Astrocyte (in vitro differentiated cells and primary cell): ENCODE measurements at regions not wholly inside any gene's neighbourhood (a gene's known extent, or its start where the extent isn't known, plus 50 kb on each side); places are given as distances from the start of the nearest gene placed in this dataset.

Experiments
- DNase-seq: peaks from one replicate; pipeline ENCODE4 v3.0.0-alpha.2; 2010; ENCODE audit warnings: low read depth
- FAIRE-seq: peaks from 2 replicates; lab custom pipeline; 2011; peaks lifted over from hg19 to GRCh38; lab: Jason Lieb, UNC
- H2AFZ ChIP-seq: 2 replicates; pipeline ENCODE4 v1.6.0; 2012; ENCODE audit warnings: low read depth, low read length, inconsistent platforms
- H3K27ac ChIP-seq: 2 replicates; pipeline ENCODE4 v1.5.1; 2011; ENCODE audit warnings: low read depth, low read length, inconsistent platforms
- H3K27me3 ChIP-seq: 2 replicates; pipeline ENCODE4 v1.6.0; 2011; ENCODE audit warnings: low read length, inconsistent platforms; ENCODE audit not compliant: insufficient read depth
- H3K36me3 ChIP-seq: 2 replicates; pipeline ENCODE4 v1.5.1; 2011; ENCODE audit warnings: low read length, inconsistent platforms; ENCODE audit not compliant: insufficient read depth
- H3K4me1 ChIP-seq: 2 replicates; pipeline ENCODE4 v1.5.1; 2011; ENCODE audit warnings: low read length, inconsistent platforms; ENCODE audit not compliant: insufficient read depth
- H3K4me2 ChIP-seq: 2 replicates; pipeline ENCODE4 v1.6.0; 2012; ENCODE audit warnings: low read length, inconsistent platforms
- H3K4me3 ChIP-seq: 2 replicates; pipeline ENCODE4 v1.5.1; 2011; ENCODE audit warnings: low read depth, mild to moderate bottlenecking, low read length, inconsistent platforms; ENCODE audit not compliant: insufficient read depth
- H3K79me2 ChIP-seq: 2 replicates; pipeline ENCODE4 v1.6.0; 2012; ENCODE audit warnings: mild to moderate bottlenecking, low read length, inconsistent platforms; ENCODE audit not compliant: insufficient read depth
- H3K9ac ChIP-seq: 2 replicates; pipeline ENCODE4 v1.6.0; 2012; ENCODE audit warnings: mild to moderate bottlenecking, low read length, inconsistent platforms
- H3K9me3 ChIP-seq: 2 replicates; pipeline ENCODE4 v1.5.1; 2012; ENCODE audit warnings: low read depth, mild to moderate bottlenecking, low read length, inconsistent platforms; ENCODE audit not compliant: insufficient read depth
- H4K20me1 ChIP-seq: 2 replicates; pipeline ENCODE4 v1.6.0; 2012; ENCODE audit warnings: low read length, inconsistent platforms; ENCODE audit not compliant: insufficient read depth
- H3K27ac Mint-ChIP-seq: one replicate; pipeline ENCODE4 v1.8.0; 2021; ENCODE audit warnings: mild to moderate bottlenecking, mixed read lengths; ENCODE audit not compliant: unreplicated experiment
- H3K27me3 Mint-ChIP-seq: one replicate; pipeline ENCODE4 v1.8.0; 2021; ENCODE audit warnings: low read depth, mixed read lengths; ENCODE audit not compliant: unreplicated experiment
- H3K36me3 Mint-ChIP-seq: one replicate; pipeline ENCODE4 v1.8.0; 2021; ENCODE audit warnings: low read depth, mixed read lengths; ENCODE audit not compliant: unreplicated experiment
- H3K4me1 Mint-ChIP-seq: one replicate; pipeline ENCODE4 v1.8.0; 2021; ENCODE audit warnings: low read depth, mixed read lengths; ENCODE audit not compliant: unreplicated experiment
- H3K4me3 Mint-ChIP-seq: one replicate; pipeline ENCODE4 v1.8.0; 2021; ENCODE audit warnings: mild to moderate bottlenecking, moderate library complexity, mixed read lengths; ENCODE audit not compliant: unreplicated experiment
- H3K9me3 Mint-ChIP-seq: one replicate; pipeline ENCODE4 v1.8.0; 2021; ENCODE audit warnings: mild to moderate bottlenecking, mixed read lengths; ENCODE audit not compliant: unreplicated experiment
- EZH2 ChIP-seq: IDR thresholded peaks from 2 replicates; pipeline ENCODE4 v1.6.1; 2012; ENCODE audit warnings: mild to moderate bottlenecking, low read length, inconsistent platforms; ENCODE audit not compliant: insufficient read depth
- TF ChIP-seq, protein P1 (sequence below): IDR thresholded peaks from 2 replicates; pipeline ENCODE4 v1.5.1; 2011; ENCODE audit warnings: low read depth, mild to moderate bottlenecking, inconsistent platforms, low read length, moderate library complexity; ENCODE audit not compliant: insufficient read depth

DNA sequence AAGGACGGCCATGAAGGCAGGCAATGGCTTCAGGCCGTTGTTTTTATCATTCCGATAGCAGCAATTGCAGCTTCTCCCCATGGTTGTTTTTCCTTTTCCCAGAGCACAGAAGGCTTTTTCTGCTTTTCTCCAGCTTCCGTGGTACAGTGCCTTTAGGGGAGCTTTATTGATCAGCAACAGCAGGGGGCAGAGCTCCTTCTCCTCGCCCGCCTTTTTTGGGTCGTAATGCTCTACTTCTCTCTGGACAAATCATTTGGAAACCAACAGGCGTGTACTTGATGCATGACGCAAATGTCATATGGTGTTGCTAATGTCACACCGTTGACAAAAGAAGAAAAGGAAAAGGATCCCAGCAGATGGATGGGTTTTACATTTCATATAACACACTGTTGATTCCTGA lies 79.7 kb upstream of the SNRK start:
- DNase-seq = no peak
- H3K27ac Mint-ChIP-seq = no peak overlapping the region
- H3K27me3 Mint-ChIP-seq = peaks cover 8% of the 10 kb centered on the region
- no peaks in the 10 kb centered on the region for H3K9me3 Mint-ChIP-seq
- no peak overlapping the region for H3K9ac ChIP-seq
- H3K4me1 ChIP-seq = no peaks in the 10 kb centered on the region
- H3K4me2 ChIP-seq = no peak overlapping the region
- FAIRE-seq = no peak
- H3K36me3 ChIP-seq = no peaks in the 10 kb centered on the region
- TF ChIP-seq, protein P1, sequence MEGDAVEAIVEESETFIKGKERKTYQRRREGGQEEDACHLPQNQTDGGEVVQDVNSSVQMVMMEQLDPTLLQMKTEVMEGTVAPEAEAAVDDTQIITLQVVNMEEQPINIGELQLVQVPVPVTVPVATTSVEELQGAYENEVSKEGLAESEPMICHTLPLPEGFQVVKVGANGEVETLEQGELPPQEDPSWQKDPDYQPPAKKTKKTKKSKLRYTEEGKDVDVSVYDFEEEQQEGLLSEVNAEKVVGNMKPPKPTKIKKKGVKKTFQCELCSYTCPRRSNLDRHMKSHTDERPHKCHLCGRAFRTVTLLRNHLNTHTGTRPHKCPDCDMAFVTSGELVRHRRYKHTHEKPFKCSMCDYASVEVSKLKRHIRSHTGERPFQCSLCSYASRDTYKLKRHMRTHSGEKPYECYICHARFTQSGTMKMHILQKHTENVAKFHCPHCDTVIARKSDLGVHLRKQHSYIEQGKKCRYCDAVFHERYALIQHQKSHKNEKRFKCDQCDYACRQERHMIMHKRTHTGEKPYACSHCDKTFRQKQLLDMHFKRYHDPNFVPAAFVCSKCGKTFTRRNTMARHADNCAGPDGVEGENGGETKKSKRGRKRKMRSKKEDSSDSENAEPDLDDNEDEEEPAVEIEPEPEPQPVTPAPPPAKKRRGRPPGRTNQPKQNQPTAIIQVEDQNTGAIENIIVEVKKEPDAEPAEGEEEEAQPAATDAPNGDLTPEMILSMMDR = no peak
- TF ChIP-seq EZH2 = no peak
- H3K4me3 ChIP-seq = no peak overlapping the region
- H3K4me3 Mint-ChIP-seq = no peak overlapping the region
- H3K4me1 Mint-ChIP-seq = no peaks in the 10 kb centered on the region
- no peak overlapping the region for H3K27ac ChIP-seq
- H3K9me3 ChIP-seq = no peaks in the 10 kb centered on the region
- no peaks in the 10 kb centered on the region for H3K79me2 ChIP-seq
- H2AFZ ChIP-seq = no peak overlapping the region
- no peaks in the 10 kb centered on the region for H3K27me3 ChIP-seq
- no peaks in the 10 kb centered on the region for H3K36me3 Mint-ChIP-seq
- no peaks in the 10 kb centered on the region for H4K20me1 ChIP-seq

DNA sequence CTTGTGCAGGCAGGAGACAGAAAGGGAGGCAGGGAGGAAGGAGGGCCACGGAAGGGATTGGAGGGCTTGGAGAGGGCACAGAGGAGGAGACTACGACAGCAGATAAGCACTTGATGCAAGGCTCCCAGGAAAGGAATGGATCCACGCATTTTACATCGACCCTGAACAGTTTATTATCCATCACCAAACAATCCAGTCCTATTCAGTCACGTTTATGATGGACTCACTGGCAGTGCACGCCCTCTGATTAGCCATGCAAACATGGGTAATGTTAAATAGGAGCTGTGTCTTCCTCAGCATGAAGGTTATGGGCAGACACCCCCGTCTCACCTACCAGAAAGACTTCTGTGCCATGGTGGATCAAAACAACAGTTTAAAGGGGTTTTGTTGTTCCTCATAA lies 80.2 kb upstream of the SNRK start:
- H3K9ac ChIP-seq = no peak overlapping the region
- Mint-ChIP-seq H3K4me1 (no peaks in the 10 kb centered on the region), H3K27ac (no peak overlapping the region), H3K36me3 (no peaks in the 10 kb centered on the region), H3K9me3 (no peaks in the 10 kb centered on the region), H3K27me3 (peaks cover 8% of the 10 kb centered on the region), H3K4me3 (no peak overlapping the region)
- H3K36me3 ChIP-seq = no peaks in the 10 kb centered on the region
- no peak overlapping the region for H3K27ac ChIP-seq
- no peaks in the 10 kb centered on the region for H3K9me3 ChIP-seq
- H3K4me1 ChIP-seq = no peaks in the 10 kb centered on the region
- no peak overlapping the region for H3K4me3 ChIP-seq
- H2AFZ ChIP-seq = no peak overlapping the region
- no peak overlapping the region for H3K4me2 ChIP-seq
- no peak for DNase-seq
- H3K27me3 ChIP-seq = no peaks in the 10 kb centered on the region
- no peak for FAIRE-seq
- H3K79me2 ChIP-seq = no peaks in the 10 kb centered on the region
- TF ChIP-seq, protein P1 = no peak
- TF ChIP-seq EZH2 = no peak
- no peaks in the 10 kb centered on the region for H4K20me1 ChIP-seq

DNA sequence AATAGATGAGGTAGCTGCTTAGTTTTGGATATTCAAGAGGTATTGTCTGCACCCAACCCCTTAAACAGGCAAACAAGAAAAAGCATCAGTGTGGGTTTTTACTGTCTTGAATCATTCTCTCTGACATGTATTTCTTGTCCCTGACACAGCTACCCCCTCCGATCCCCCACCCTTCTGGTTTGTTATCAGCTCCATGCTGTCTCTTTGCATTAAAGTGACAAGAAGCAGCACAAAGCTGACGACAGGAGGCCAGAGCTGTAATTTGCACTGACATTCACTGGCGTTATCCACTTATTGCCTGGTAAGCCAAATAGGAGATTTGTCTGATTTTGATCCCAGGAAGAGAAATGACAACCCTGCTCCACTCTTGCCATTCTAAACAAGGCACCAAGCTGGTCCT lies 83.3 kb upstream of the SNRK start:
- Mint-ChIP-seq H3K9me3 (no peaks in the 10 kb centered on the region), H3K4me3 (no peak overlapping the region), H3K27me3 (peaks cover 16% of the 10 kb centered on the region), H3K27ac (no peak overlapping the region), H3K36me3 (no peaks in the 10 kb centered on the region), H3K4me1 (no peaks in the 10 kb centered on the region)
- Histone ChIP-seq H3K4me1 (no peaks in the 10 kb centered on the region), H3K79me2 (no peaks in the 10 kb centered on the region), H3K27me3 (no peaks in the 10 kb centered on the region), H3K4me3 (no peak overlapping the region), H3K9ac (no peak overlapping the region), H4K20me1 (no peaks in the 10 kb centered on the region), H3K36me3 (no peaks in the 10 kb centered on the region), H3K4me2 (no peak overlapping the region), H3K27ac (no peak overlapping the region), H3K9me3 (no peaks in the 10 kb centered on the region), H2AFZ (no peak overlapping the region)
- TF ChIP-seq, protein P1 = no peak
- no peak for TF ChIP-seq EZH2
- no peak for FAIRE-seq
- no peak for DNase-seq
